ENCODE measurements at regions not wholly inside any gene's neighbourhood (a gene's known extent, or its start where the extent isn't known, plus 50 kb on each side); places are given as distances from the start of the nearest gene placed in this dataset.

GRCh38 chr6:2450546-2450945, 205.1 kb upstream of the GMDS start:
- DNase-seq (ENCODE audit: extremely low spot score, unreplicated experiment) = no peak
- peaks cover 21% of the 10 kb centered on the region for H3K4me1 Mint-ChIP-seq (ENCODE audit: unreplicated experiment)
- TF ChIP-seq CTCF (IDR thresholded peaks at IDR 0.05) = no peak
- no peaks in the 10 kb centered on the region for H3K27me3 Mint-ChIP-seq (ENCODE audit: unreplicated experiment)
- no peak overlapping the region for H3K4me3 Mint-ChIP-seq (ENCODE audit: unreplicated experiment)
- peak overlapping the region; percentile 15 for H3K27ac Mint-ChIP-seq (ENCODE audit: unreplicated experiment)
- H3K36me3 Mint-ChIP-seq (ENCODE audit: unreplicated experiment) = no peaks in the 10 kb centered on the region
- H3K9me3 Mint-ChIP-seq (ENCODE audit: unreplicated experiment) = no peaks in the 10 kb centered on the region

GRCh38 chr6:2449572-2449940, 204.2 kb upstream of the GMDS start:
- TF ChIP-seq CTCF (IDR thresholded peaks at IDR 0.05) = no peak
- Mint-ChIP-seq H3K27me3 (ENCODE audit: unreplicated experiment) (no peaks in the 10 kb centered on the region), H3K36me3 (ENCODE audit: unreplicated experiment) (no peaks in the 10 kb centered on the region), H3K27ac (ENCODE audit: unreplicated experiment) (no peak overlapping the region), H3K4me3 (ENCODE audit: unreplicated experiment) (no peak overlapping the region), H3K4me1 (ENCODE audit: unreplicated experiment) (peaks cover 21% of the 10 kb centered on the region), H3K9me3 (ENCODE audit: unreplicated experiment) (no peaks in the 10 kb centered on the region)
- DNase-seq (ENCODE audit: extremely low spot score, unreplicated experiment) = no peak

- Mint-ChIP-seq H3K27ac (ENCODE audit: unreplicated experiment) (peak overlapping the region; percentile 17), H3K27me3 (ENCODE audit: unreplicated experiment) (no peaks in the 10 kb centered on the region), H3K36me3 (ENCODE audit: unreplicated experiment) (no peaks in the 10 kb centered on the region), H3K9me3 (ENCODE audit: unreplicated experiment) (no peaks in the 10 kb centered on the region), H3K4me3 (ENCODE audit: unreplicated experiment) (peak overlapping the region; percentile 60), H3K4me1 (ENCODE audit: unreplicated experiment) (peaks cover 21% of the 10 kb centered on the region)
- TF ChIP-seq CTCF (IDR thresholded peaks at IDR 0.05) = peak; percentile 84
- no peak for DNase-seq (ENCODE audit: extremely low spot score, unreplicated experiment)
These were observed 203.6 kb upstream of the GMDS start for GRCh38 chr6:2448826-2449571.

GRCh38 chr6:2447931-2448330, 202.5 kb upstream of the GMDS start:
- Mint-ChIP-seq H3K9me3 (ENCODE audit: unreplicated experiment) (no peaks in the 10 kb centered on the region), H3K27me3 (ENCODE audit: unreplicated experiment) (no peaks in the 10 kb centered on the region)

More at GRCh38 chr6:2447931-2448330, 202.5 kb upstream of the GMDS start:
- Mint-ChIP-seq H3K27ac (ENCODE audit: unreplicated experiment) (no peak overlapping the region), H3K36me3 (ENCODE audit: unreplicated experiment) (no peaks in the 10 kb centered on the region), H3K4me1 (ENCODE audit: unreplicated experiment) (peaks cover 21% of the 10 kb centered on the region), H3K4me3 (ENCODE audit: unreplicated experiment) (no peak overlapping the region)
- no peak for DNase-seq (ENCODE audit: extremely low spot score, unreplicated experiment)
- no peak for TF ChIP-seq CTCF (IDR thresholded peaks at IDR 0.05)

Data from osteocyte (in vitro differentiated cells).